ENCODE measurements at regions not wholly inside any gene's neighbourhood (a gene's known extent, or its start where the extent isn't known, plus 50 kb on each side); places are given as distances from the start of the nearest gene placed in this dataset.

GRCh38 chr4:92172203-92172602, 131.6 kb upstream of the GRID2 start:
- TF ChIP-seq CTCF (IDR thresholded peaks at IDR 0.05) (no peak), POLR2A (IDR thresholded peaks at IDR 0.05) (no peak)
